ENCODE measurements at regions not wholly inside any gene's neighbourhood (a gene's known extent, or its start where the extent isn't known, plus 50 kb on each side); places are given as distances from the start of the nearest gene placed in this dataset.

DNA sequence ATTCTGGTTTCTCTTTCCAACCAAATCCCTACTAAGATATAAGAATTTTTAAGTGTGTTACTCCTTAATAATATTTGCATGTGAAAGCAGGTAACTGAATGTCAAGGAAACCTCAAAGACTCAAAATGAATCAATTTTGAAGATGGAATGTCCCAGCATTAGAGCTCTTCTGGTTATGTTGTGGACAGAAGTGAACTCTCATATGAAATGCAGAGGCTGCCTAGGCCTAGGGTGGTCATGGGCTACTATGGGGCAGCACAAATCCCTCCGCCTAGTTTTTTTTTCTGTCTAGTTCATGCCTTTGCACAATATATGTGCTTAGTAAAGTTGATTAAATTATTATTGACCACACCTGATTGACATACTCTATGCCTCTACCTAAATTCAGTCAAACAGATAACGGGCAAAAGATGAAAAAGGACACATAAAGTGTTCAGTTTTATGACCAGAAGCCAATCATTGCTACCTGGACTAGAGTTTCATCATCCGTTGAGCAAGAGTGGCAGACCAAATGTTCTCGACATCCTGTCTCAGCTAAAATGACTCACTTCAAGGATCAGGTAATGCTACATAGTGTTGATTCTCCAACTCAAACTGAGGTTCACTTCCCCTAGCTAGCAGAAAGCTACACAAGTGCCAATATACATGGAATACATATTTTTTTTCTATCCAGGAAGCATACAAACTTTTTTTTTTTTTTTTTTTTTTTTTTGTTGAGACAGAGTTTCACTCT, 1211.4 kb downstream of the VRK1 start:
- Histone ChIP-seq H2AK5ac (ENCODE audit: low read depth, low read length) (no peak overlapping the region), H3K18ac (ENCODE audit: low read depth, low read length) (no peak overlapping the region), H3K9ac (ENCODE audit: low read depth, low read length) (no peak overlapping the region), H2BK20ac (ENCODE audit: low read depth, low read length) (no peak overlapping the region), H4K91ac (ENCODE audit: insufficient read depth, low read depth, low read length) (no peak overlapping the region), H3K36me3 (ENCODE audit: control insufficient read depth, insufficient read depth, low read length) (no peaks in the 10 kb centered on the region), H3K4me3 (ENCODE audit: insufficient read depth, low read depth, low read length) (no peak overlapping the region), H3K14ac (replicated peaks; ENCODE audit: low read depth, low read length) (no peak overlapping the region), H3K9me3 (ENCODE audit: control insufficient read depth, insufficient read depth, low read length) (peaks cover 9% of the 10 kb centered on the region), H3K9me1 (ENCODE audit: insufficient read depth, low read length) (no peaks in the 10 kb centered on the region), H3K27ac (ENCODE audit: insufficient read depth, low read length) (no peak overlapping the region), H4K8ac (ENCODE audit: low read depth in 2 of 2, low read length in 2 of 2) (no peak overlapping the region), H3K56ac (ENCODE audit: extremely low read depth, insufficient read depth, low read length) (no peak overlapping the region), H3K23ac (ENCODE audit: low read depth, low read length) (no peak overlapping the region), H3K27me3 (ENCODE audit: control insufficient read depth, insufficient read depth, low read length) (no peaks in the 10 kb centered on the region), H4K5ac (ENCODE audit: low read depth, low read length) (no peak overlapping the region), H2BK120ac (ENCODE audit: low read depth, low read length) (no peak overlapping the region), H3K79me1 (ENCODE audit: low read depth in 1 of 2, low read length in 2 of 2) (no peaks in the 10 kb centered on the region), H2BK15ac (ENCODE audit: low read depth, low read length) (no peak overlapping the region), H2BK5ac (ENCODE audit: low read depth, low read length, poor library complexity, severe bottlenecking) (no peak overlapping the region), H2AK9ac (replicated peaks; ENCODE audit: low read depth, low read length, poor library complexity) (no peak overlapping the region), H3K4ac (ENCODE audit: low read depth, low read length) (no peak overlapping the region), H3K4me2 (ENCODE audit: low read depth, low read length) (no peak overlapping the region), H3K4me1 (ENCODE audit: control insufficient read depth, insufficient read depth, low read length) (no peaks in the 10 kb centered on the region), H4K20me1 (ENCODE audit: insufficient read depth, low read length) (no peaks in the 10 kb centered on the region), H2AFZ (replicated peaks; ENCODE audit: low read length, poor library complexity) (no peak overlapping the region)
- TF ChIP-seq SMC3 (IDR thresholded peaks at IDR 0.05; ENCODE audit: low read depth, low read length) (no peak), MXI1 (IDR thresholded peaks at IDR 0.05; ENCODE audit: borderline replicate concordance, low read depth, low read length) (no peak), FOS (IDR thresholded peaks at IDR 0.05; ENCODE audit: low read depth, low read length) (no peak), POLR2A (IDR thresholded peaks at IDR 0.05; ENCODE audit: low read depth, low read length) (no peak), RFX5 (IDR thresholded peaks at IDR 0.05; ENCODE audit: low read depth, low read length) (no peak), MAZ (IDR thresholded peaks at IDR 0.05; ENCODE audit: borderline replicate concordance, low read depth, low read length) (no peak), NFE2L2 (IDR thresholded peaks at IDR 0.05; ENCODE audit: low read depth, low read length) (no peak), RAD21 (IDR thresholded peaks at IDR 0.05; ENCODE audit: low read length) (no peak)
- TF ChIP-seq, protein P1, sequence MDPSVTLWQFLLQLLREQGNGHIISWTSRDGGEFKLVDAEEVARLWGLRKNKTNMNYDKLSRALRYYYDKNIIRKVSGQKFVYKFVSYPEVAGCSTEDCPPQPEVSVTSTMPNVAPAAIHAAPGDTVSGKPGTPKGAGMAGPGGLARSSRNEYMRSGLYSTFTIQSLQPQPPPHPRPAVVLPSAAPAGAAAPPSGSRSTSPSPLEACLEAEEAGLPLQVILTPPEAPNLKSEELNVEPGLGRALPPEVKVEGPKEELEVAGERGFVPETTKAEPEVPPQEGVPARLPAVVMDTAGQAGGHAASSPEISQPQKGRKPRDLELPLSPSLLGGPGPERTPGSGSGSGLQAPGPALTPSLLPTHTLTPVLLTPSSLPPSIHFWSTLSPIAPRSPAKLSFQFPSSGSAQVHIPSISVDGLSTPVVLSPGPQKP (IDR thresholded peaks at IDR 0.05; ENCODE audit: borderline replicate concordance, low read depth, low read length) = no peak
- TF ChIP-seq, protein P2, sequence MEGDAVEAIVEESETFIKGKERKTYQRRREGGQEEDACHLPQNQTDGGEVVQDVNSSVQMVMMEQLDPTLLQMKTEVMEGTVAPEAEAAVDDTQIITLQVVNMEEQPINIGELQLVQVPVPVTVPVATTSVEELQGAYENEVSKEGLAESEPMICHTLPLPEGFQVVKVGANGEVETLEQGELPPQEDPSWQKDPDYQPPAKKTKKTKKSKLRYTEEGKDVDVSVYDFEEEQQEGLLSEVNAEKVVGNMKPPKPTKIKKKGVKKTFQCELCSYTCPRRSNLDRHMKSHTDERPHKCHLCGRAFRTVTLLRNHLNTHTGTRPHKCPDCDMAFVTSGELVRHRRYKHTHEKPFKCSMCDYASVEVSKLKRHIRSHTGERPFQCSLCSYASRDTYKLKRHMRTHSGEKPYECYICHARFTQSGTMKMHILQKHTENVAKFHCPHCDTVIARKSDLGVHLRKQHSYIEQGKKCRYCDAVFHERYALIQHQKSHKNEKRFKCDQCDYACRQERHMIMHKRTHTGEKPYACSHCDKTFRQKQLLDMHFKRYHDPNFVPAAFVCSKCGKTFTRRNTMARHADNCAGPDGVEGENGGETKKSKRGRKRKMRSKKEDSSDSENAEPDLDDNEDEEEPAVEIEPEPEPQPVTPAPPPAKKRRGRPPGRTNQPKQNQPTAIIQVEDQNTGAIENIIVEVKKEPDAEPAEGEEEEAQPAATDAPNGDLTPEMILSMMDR (conservative IDR thresholded peaks at IDR 0.05; ENCODE audit: low read depth, low read length) = no peak
- TF ChIP-seq, protein P3, sequence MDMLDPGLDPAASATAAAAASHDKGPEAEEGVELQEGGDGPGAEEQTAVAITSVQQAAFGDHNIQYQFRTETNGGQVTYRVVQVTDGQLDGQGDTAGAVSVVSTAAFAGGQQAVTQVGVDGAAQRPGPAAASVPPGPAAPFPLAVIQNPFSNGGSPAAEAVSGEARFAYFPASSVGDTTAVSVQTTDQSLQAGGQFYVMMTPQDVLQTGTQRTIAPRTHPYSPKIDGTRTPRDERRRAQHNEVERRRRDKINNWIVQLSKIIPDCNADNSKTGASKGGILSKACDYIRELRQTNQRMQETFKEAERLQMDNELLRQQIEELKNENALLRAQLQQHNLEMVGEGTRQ (IDR thresholded peaks at IDR 0.05; ENCODE audit: low read depth, low read length) = no peak
- intact Hi-C loops (cut with micrococcal nuclease) (no loop called here), dilution Hi-C loops (cut with HindIII; ENCODE audit: low sequenced_read_pairs, unreplicated experiment) (no loop called here), in situ Hi-C loops (cut with MboI; ENCODE audit: low sequenced_read_pairs) (no loop called here)
- ATAC-seq (ENCODE audit: low read depth) (no peak), DNase-seq (no peak)
- ChIA-PET CTCF (no interaction called here), POLR2A (ENCODE audit: unreplicated experiment) (no interaction called here)
- no TSS peak for BruUV-seq (replicated peaks)
- 56% methylated on average over 3 of the region's 4 CpGs; no CpG with 5 or more reads in 1 of the 2 experiments for WGBS, 2 experiments (ENCODE audit: extremely low coverage in 2 of 2, insufficient read length in 1 of 2)

Measured in IMR-90 (cell line).